PC-3 (cell line): ENCODE measurements at regions not wholly inside any gene's neighbourhood (a gene's known extent, or its start where the extent isn't known, plus 50 kb on each side); places are given as distances from the start of the nearest gene placed in this dataset.

Experiments
- EZH2 ChIP-seq: fragments of 300-600 bp; sonication (generic); IDR thresholded peaks from one replicate; pipeline ENCODE4 v1.6.1; 2017; ENCODE audit warnings: antibody characterized with exemption, mild to moderate bottlenecking, low read length; ENCODE audit not compliant: unreplicated experiment
- EZH2phosphoT487 ChIP-seq: fragments of 300-600 bp; sonication (generic); IDR thresholded peaks from 2 replicates; pipeline ENCODE4 v1.6.1; 2018; ENCODE audit warnings: mild to moderate bottlenecking, antibody characterized with exemption, low read length, borderline replicate concordance
- TF ChIP-seq, protein P1 (sequence below): fragments of 300-600 bp; sonication (generic); conservative IDR thresholded peaks from 2 replicates; pipeline ENCODE4 v1.5.1; 2017; ENCODE audit warnings: antibody characterized with exemption, low read depth, mild to moderate bottlenecking, low read length

DNA sequence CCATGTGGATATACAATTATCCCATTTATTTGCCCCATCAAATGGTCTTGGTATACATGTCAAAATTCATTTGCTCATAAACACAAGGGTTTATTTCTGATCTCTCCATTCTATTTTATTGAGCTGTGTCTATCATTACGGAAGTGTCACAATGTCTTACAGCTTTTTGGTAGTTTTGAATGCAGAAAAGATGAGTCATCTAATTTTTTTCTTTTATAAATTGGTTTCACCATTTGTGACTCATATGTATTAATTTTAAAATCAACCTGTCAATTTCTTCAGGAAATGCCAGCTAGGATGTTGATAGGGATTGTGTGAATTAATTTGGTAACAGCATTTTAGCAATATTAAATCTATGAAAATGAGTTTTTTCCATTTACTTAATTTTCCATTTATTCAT, 2549.4 kb downstream of the PCDH9 start:
- TF ChIP-seq EZH2 (no peak), EZH2phosphoT487 (no peak)
- TF ChIP-seq, protein P1, sequence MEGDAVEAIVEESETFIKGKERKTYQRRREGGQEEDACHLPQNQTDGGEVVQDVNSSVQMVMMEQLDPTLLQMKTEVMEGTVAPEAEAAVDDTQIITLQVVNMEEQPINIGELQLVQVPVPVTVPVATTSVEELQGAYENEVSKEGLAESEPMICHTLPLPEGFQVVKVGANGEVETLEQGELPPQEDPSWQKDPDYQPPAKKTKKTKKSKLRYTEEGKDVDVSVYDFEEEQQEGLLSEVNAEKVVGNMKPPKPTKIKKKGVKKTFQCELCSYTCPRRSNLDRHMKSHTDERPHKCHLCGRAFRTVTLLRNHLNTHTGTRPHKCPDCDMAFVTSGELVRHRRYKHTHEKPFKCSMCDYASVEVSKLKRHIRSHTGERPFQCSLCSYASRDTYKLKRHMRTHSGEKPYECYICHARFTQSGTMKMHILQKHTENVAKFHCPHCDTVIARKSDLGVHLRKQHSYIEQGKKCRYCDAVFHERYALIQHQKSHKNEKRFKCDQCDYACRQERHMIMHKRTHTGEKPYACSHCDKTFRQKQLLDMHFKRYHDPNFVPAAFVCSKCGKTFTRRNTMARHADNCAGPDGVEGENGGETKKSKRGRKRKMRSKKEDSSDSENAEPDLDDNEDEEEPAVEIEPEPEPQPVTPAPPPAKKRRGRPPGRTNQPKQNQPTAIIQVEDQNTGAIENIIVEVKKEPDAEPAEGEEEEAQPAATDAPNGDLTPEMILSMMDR: no peak
